ENCODE measurements at regions not wholly inside any gene's neighbourhood (a gene's known extent, or its start where the extent isn't known, plus 50 kb on each side); places are given as distances from the start of the nearest gene placed in this dataset.
A peak's percentile ranks its signal among the peaks of the same experiment; 100 is the strongest.

GRCh38 chr12:83759906-83760305 lies 1073.2 kb downstream of the TMTC2 start:
- H3K36me3 ChIP-seq (ENCODE audit: control insufficient read depth in 2 of 4, insufficient read depth in 4 of 4, low read length in 3 of 4) = no peaks in the 10 kb centered on the region
- no peaks in the 10 kb centered on the region for H3K79me2 ChIP-seq (ENCODE audit: control insufficient read depth in 1 of 2, insufficient read depth in 2 of 2, low read length in 2 of 2)
- no peak overlapping the region for H2BK20ac ChIP-seq (ENCODE audit: low read length)
- no peak overlapping the region for H3K4me3 ChIP-seq (ENCODE audit: extremely low read depth in 1 of 4, insufficient read depth in 2 of 4, low read depth in 3 of 4, low read length in 4 of 4)
- H4K20me1 ChIP-seq (replicated peaks in 1 of 2; ENCODE audit: control insufficient read depth in 1 of 2, insufficient read depth in 2 of 2, low read length in 2 of 2) = no peaks in the 10 kb centered on the region
- DNase-seq (ENCODE audit: low read depth in 1 of 2, low spot score in 2 of 2) (no peak), FAIRE-seq (no peak)
- H4K8ac ChIP-seq (ENCODE audit: extremely low read depth, insufficient read depth, low read length) = no peak overlapping the region
- H3K27me3 ChIP-seq (replicated peaks in 1 of 4; ENCODE audit: control insufficient read depth in 3 of 4, extremely low read depth in 1 of 4, insufficient read depth in 3 of 4, low read length in 3 of 4) = no peaks in the 10 kb centered on the region
- no peak overlapping the region for H2AFZ ChIP-seq (ENCODE audit: low read length)
- POLR2A ChIA-PET (ENCODE audit: partially characterized antibody) = no interaction called here
- no peak overlapping the region for H3K27ac ChIP-seq (ENCODE audit: low read depth, low read length)
- WGBS, 2 experiments (ENCODE audit: extremely low coverage in 1 of 2, insufficient coverage in 1 of 2, insufficient read length in 1 of 2, insufficient replicate concordance in 2 of 2, low coverage in 1 of 2, low lambda C conversion rate in 2 of 2, missing lambda C conversion rate in 1 of 2) = 89% methylated on average over 2 of the region's 2 CpGs; no CpG with 5 or more reads in 1 of the 2 experiments
- H3K4me2 ChIP-seq (ENCODE audit: insufficient read depth in 1 of 2, low read depth in 2 of 2, low read length in 2 of 2) = no peak overlapping the region
- no peak overlapping the region for H4K5ac ChIP-seq (ENCODE audit: insufficient read length, low read depth, low read length)
- no peak for TF ChIP-seq JUND (IDR thresholded peaks at IDR 0.05; ENCODE audit: low read length)
- TF ChIP-seq MAFK (IDR thresholded peaks at IDR 0.05; ENCODE audit: low read depth, low read length) = no peak
- TF ChIP-seq USF2 (IDR thresholded peaks at IDR 0.05; ENCODE audit: low read length) = no peak
- no peak for TF ChIP-seq ATF2 (IDR thresholded peaks at IDR 0.05; ENCODE audit: low read length)
- no peak for TF ChIP-seq BCL11A (IDR thresholded peaks at IDR 0.05; ENCODE audit: low read depth in 2 of 2, low read length in 2 of 2)
- no peak for TF ChIP-seq ZNF274 (IDR thresholded peaks at IDR 0.05; ENCODE audit: borderline replicate concordance, extremely low read depth, low read length)
- no peak for TF ChIP-seq ASH2L (IDR thresholded peaks at IDR 0.05; ENCODE audit: low read length)
- TF ChIP-seq SIN3A (conservative IDR thresholded peaks at IDR 0.05 in 1 of 2, IDR thresholded peaks at IDR 0.05 in 1 of 2; ENCODE audit: low read depth in 1 of 2, low read length in 2 of 2) = no peak
- no peak for TF ChIP-seq CREB1 (IDR thresholded peaks at IDR 0.05)
- TF ChIP-seq YY1 (IDR thresholded peaks at IDR 0.05; ENCODE audit: low read depth, low read length) = no peak
- TF ChIP-seq CEBPB (IDR thresholded peaks at IDR 0.05; ENCODE audit: low read depth, low read length) = no peak
- no peak for TF ChIP-seq TAF1 (IDR thresholded peaks at IDR 0.05; ENCODE audit: low read depth, low read length)
- TF ChIP-seq RXRA (IDR thresholded peaks at IDR 0.05; ENCODE audit: insufficient read depth, low read depth, low read length) = no peak
- H3K23ac ChIP-seq (ENCODE audit: insufficient read length) = no peak overlapping the region
- H2BK15ac ChIP-seq (ENCODE audit: low read length) = no peak overlapping the region
- H3K9me3 ChIP-seq (ENCODE audit: insufficient read depth in 2 of 2, low read depth in 1 of 2, low read length in 1 of 2) = no peaks in the 10 kb centered on the region; a peak in 1 of 4 replicates
- H3K14ac ChIP-seq (ENCODE audit: insufficient read length) = no peak overlapping the region
- CTCF ChIA-PET (ENCODE audit: partially characterized antibody) = no interaction called here
- H3K9ac ChIP-seq (replicated peaks in 1 of 4; ENCODE audit: extremely low read depth in 1 of 4, low read depth in 3 of 4, low read length in 3 of 4) = peak overlapping the region in 1 of 4 experiments; percentile 8; a peak in 1 of 7 replicates
- no peaks in the 10 kb centered on the region for H3K23me2 ChIP-seq (ENCODE audit: low read depth, low read length)
- H4K91ac ChIP-seq (replicated peaks; ENCODE audit: insufficient read length, low read length) = no peak overlapping the region
- H3K18ac ChIP-seq (ENCODE audit: extremely low read depth, low read length) = no peak overlapping the region
- no peak overlapping the region for H2BK5ac ChIP-seq (ENCODE audit: low read depth, low read length)
- H3K56ac ChIP-seq (replicated peaks; ENCODE audit: insufficient read length, low read depth, low read length) = no peak overlapping the region
- H2BK12ac ChIP-seq (ENCODE audit: low read depth, low read length) = no peak overlapping the region
- no peaks in the 10 kb centered on the region for H3K79me1 ChIP-seq (ENCODE audit: low read depth, low read length)
- H2AK5ac ChIP-seq (ENCODE audit: low read depth, low read length) = no peak overlapping the region
- H2BK120ac ChIP-seq (replicated peaks; ENCODE audit: low read depth, low read length) = no peak overlapping the region
- H3K4ac ChIP-seq (replicated peaks; ENCODE audit: insufficient read length, low read depth, low read length) = no peak overlapping the region
- no peaks in the 10 kb centered on the region for H3K4me1 ChIP-seq (replicated peaks in 1 of 4; ENCODE audit: control insufficient read depth in 3 of 4, insufficient read depth in 4 of 4, low read length in 3 of 4)

All from H1 (cell line).